HG02642 (cell line): ENCODE measurements at regions not wholly inside any gene's neighbourhood (a gene's known extent, or its start where the extent isn't known, plus 50 kb on each side); places are given as distances from the start of the nearest gene placed in this dataset.

ENCODE experiments used
- ATAC-seq: cut with Tn5 transposase; IDR thresholded peaks from one replicate; pipeline ENCODE4 v1.9.1; 2021; ENCODE audit warnings: mild to moderate bottlenecking; ENCODE audit not compliant: unreplicated experiment, poor library complexity

GRCh38 chr21:38651570-38651969 is 153.3 kb upstream of the ERG start:
- ATAC-seq, result no peak

GRCh38 chr21:38652396-38652795 is 153.3 kb upstream of the ETS2 start:
- no peak for ATAC-seq

GRCh38 chr21:38654580-38654979 is 151.1 kb upstream of the ETS2 start:
- ATAC-seq, result no peak

- no peak for ATAC-seq
These were observed 147.2 kb upstream of the ETS2 start for GRCh38 chr21:38658511-38658910.

GRCh38 chr21:38659936-38660332 is 145.8 kb upstream of the ETS2 start:
- ATAC-seq, result no peak

- no peak for ATAC-seq
These were observed 145.2 kb upstream of the ETS2 start for GRCh38 chr21:38660333-38661196.

- no peak for ATAC-seq
These were observed 144.4 kb upstream of the ETS2 start for GRCh38 chr21:38661197-38661871.

- ATAC-seq, result no peak
These were observed 143.7 kb upstream of the ETS2 start for GRCh38 chr21:38661889-38662568.

GRCh38 chr21:38663282-38663681 is 142.4 kb upstream of the ETS2 start:
- ATAC-seq, result no peak

- no peak for ATAC-seq
These were observed 141.4 kb upstream of the ETS2 start for GRCh38 chr21:38664315-38664714.

- ATAC-seq, result no peak
These were observed 140.9 kb upstream of the ETS2 start for GRCh38 chr21:38664841-38665240.

GRCh38 chr21:38667291-38667870 is 138.3 kb upstream of the ETS2 start:
- ATAC-seq, result no peak

- ATAC-seq, result no peak
These were observed 137.7 kb upstream of the ETS2 start for GRCh38 chr21:38668067-38668466.

GRCh38 chr21:38668541-38668940 is 137.2 kb upstream of the ETS2 start:
- no peak for ATAC-seq

GRCh38 chr21:38669186-38669585 is 136.5 kb upstream of the ETS2 start:
- no peak for ATAC-seq

GRCh38 chr21:38670861-38671260 is 134.9 kb upstream of the ETS2 start:
- ATAC-seq, result no peak

GRCh38 chr21:38671773-38672172 is 134.0 kb upstream of the ETS2 start:
- ATAC-seq, result no peak

GRCh38 chr21:38675182-38675824 is 130.4 kb upstream of the ETS2 start:
- no peak for ATAC-seq

GRCh38 chr21:38678827-38679226 is 126.9 kb upstream of the ETS2 start:
- ATAC-seq, result no peak

GRCh38 chr21:38679534-38679933 is 126.2 kb upstream of the ETS2 start:
- ATAC-seq, result no peak
